Stromal cell of bone marrow (primary cell): ENCODE measurements at regions not wholly inside any gene's neighbourhood (a gene's known extent, or its start where the extent isn't known, plus 50 kb on each side); places are given as distances from the start of the nearest gene placed in this dataset.

ENCODE experiments used
- DNase-seq: peaks from one replicate; pipeline ENCODE4 v3.0.0-alpha.2; 2012; ENCODE audit warnings: low read depth

- DNase-seq: peak; percentile 41
Measured at GRCh38 chr2:126317790-126318431, 338.0 kb upstream of the GYPC start.

- no peak for DNase-seq
Measured at GRCh38 chr2:126322342-126322741, 333.6 kb upstream of the GYPC start.

GRCh38 chr2:126325202-126325601 lies 330.8 kb upstream of the GYPC start:
- no peak for DNase-seq

GRCh38 chr2:126329173-126329572 lies 326.8 kb upstream of the GYPC start:
- no peak for DNase-seq

GRCh38 chr2:126342457-126342856 lies 313.5 kb upstream of the GYPC start:
- no peak for DNase-seq

GRCh38 chr2:126343136-126343535 lies 312.8 kb upstream of the GYPC start:
- DNase-seq: no peak

GRCh38 chr2:126344493-126344892 lies 311.5 kb upstream of the GYPC start:
- no peak for DNase-seq

- DNase-seq: no peak
Measured at GRCh38 chr2:126345691-126346090, 310.3 kb upstream of the GYPC start.

GRCh38 chr2:126356631-126357030 lies 299.3 kb upstream of the GYPC start:
- DNase-seq: no peak

- no peak for DNase-seq
Measured at GRCh38 chr2:126358122-126358521, 297.8 kb upstream of the GYPC start.

GRCh38 chr2:126359494-126359893 lies 296.5 kb upstream of the GYPC start:
- DNase-seq: no peak

GRCh38 chr2:126367361-126367760 lies 288.6 kb upstream of the GYPC start:
- no peak for DNase-seq

GRCh38 chr2:126368758-126369157 lies 287.2 kb upstream of the GYPC start:
- no peak for DNase-seq

GRCh38 chr2:126370201-126370600 lies 285.8 kb upstream of the GYPC start:
- peak; percentile 41 for DNase-seq

GRCh38 chr2:126372406-126372805 lies 283.6 kb upstream of the GYPC start:
- DNase-seq: no peak

- DNase-seq: no peak
Measured at GRCh38 chr2:126378176-126378575, 277.8 kb upstream of the GYPC start.

- DNase-seq: no peak
Measured at GRCh38 chr2:126381091-126381490, 274.9 kb upstream of the GYPC start.

- no peak for DNase-seq
Measured at GRCh38 chr2:126382998-126383397, 273.0 kb upstream of the GYPC start.

GRCh38 chr2:126383800-126384199 lies 272.2 kb upstream of the GYPC start:
- DNase-seq: no peak

GRCh38 chr2:126385441-126385840 lies 270.5 kb upstream of the GYPC start:
- DNase-seq: no peak

GRCh38 chr2:126385983-126386382 lies 270.0 kb upstream of the GYPC start:
- DNase-seq: no peak

GRCh38 chr2:126389446-126389845 lies 266.5 kb upstream of the GYPC start:
- DNase-seq: no peak

GRCh38 chr2:126392889-126393288 lies 263.1 kb upstream of the GYPC start:
- DNase-seq: no peak

- no peak for DNase-seq
Measured at GRCh38 chr2:126399001-126399400, 257.0 kb upstream of the GYPC start.
